ENCODE measurements at regions not wholly inside any gene's neighbourhood (a gene's known extent, or its start where the extent isn't known, plus 50 kb on each side); places are given as distances from the start of the nearest gene placed in this dataset.

DNA sequence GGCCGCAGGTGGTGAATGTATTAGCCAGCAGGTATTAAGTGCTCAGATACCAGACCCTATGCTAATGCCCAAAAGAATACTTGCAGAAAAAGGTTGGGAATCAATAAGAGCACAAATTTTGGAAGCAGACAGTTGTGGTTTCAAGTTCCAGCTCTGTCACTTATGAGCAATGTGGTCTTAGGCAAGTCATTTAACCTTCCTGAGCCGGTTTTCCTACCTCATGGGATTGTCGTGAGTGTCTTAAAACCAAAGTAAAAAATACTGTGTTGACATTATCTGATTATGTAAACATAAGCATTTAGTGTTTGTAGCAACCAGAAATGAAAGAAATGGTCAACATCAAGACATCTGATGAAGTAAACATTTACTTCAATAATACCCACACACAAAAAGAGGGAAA is 93.0 kb upstream of the CHST9 start:
- no peak for TF ChIP-seq JUND (IDR thresholded peaks at IDR 0.05; ENCODE audit: low read depth, low read length)
- no peak for TF ChIP-seq ASH2L (IDR thresholded peaks at IDR 0.05; ENCODE audit: borderline replicate concordance, low read depth)
- no peak for TF ChIP-seq CEBPB (IDR thresholded peaks at IDR 0.05; ENCODE audit: borderline replicate concordance in 1 of 2, low read depth in 2 of 2, low read length in 2 of 2)
- TF ChIP-seq POLR2AphosphoS5 (IDR thresholded peaks at IDR 0.05; ENCODE audit: low read length), result no peak
- TF ChIP-seq CTCF (IDR thresholded peaks at IDR 0.05 in 2 of 3, conservative IDR thresholded peaks at IDR 0.05 in 1 of 3; ENCODE audit: control insufficient read depth in 2 of 3, extremely low read depth in 1 of 3, insufficient read depth in 1 of 3, low read depth in 3 of 3, low read length in 3 of 3), result no peak
- no peak for TF ChIP-seq LARP7 (IDR thresholded peaks at IDR 0.05)
- TF ChIP-seq HDAC6 (IDR thresholded peaks at IDR 0.05; ENCODE audit: unreplicated experiment), result no peak
- TF ChIP-seq SUZ12 (IDR thresholded peaks at IDR 0.05; ENCODE audit: unreplicated experiment), result no peak
- TF ChIP-seq MYC (IDR thresholded peaks at IDR 0.05; ENCODE audit: insufficient read depth, insufficient read length, insufficient replicate concordance, low read length, severe bottlenecking), result no peak
- no peak for TF ChIP-seq SPI1 (IDR thresholded peaks at IDR 0.05; ENCODE audit: borderline replicate concordance, insufficient read depth, low read depth, low read length)
- no peak for TF ChIP-seq SREBF2 (IDR thresholded peaks at IDR 0.05; ENCODE audit: low read length)
- TF ChIP-seq ETV6 (conservative IDR thresholded peaks at IDR 0.05 in 1 of 2, IDR thresholded peaks at IDR 0.05 in 1 of 2; ENCODE audit: borderline replicate concordance in 1 of 2, low read depth in 1 of 2), result no peak
- no peak for TF ChIP-seq MXI1 (IDR thresholded peaks at IDR 0.05; ENCODE audit: low read depth, low read length)

Data from GM12878 (cell line).